ENCODE measurements at regions not wholly inside any gene's neighbourhood (a gene's known extent, or its start where the extent isn't known, plus 50 kb on each side); places are given as distances from the start of the nearest gene placed in this dataset.
"Not testable (repeated sequence)": the region's sequence is repeated elsewhere in the genome, so short reads cannot be mapped to it uniquely, and the experiment has no call there.

DNA sequence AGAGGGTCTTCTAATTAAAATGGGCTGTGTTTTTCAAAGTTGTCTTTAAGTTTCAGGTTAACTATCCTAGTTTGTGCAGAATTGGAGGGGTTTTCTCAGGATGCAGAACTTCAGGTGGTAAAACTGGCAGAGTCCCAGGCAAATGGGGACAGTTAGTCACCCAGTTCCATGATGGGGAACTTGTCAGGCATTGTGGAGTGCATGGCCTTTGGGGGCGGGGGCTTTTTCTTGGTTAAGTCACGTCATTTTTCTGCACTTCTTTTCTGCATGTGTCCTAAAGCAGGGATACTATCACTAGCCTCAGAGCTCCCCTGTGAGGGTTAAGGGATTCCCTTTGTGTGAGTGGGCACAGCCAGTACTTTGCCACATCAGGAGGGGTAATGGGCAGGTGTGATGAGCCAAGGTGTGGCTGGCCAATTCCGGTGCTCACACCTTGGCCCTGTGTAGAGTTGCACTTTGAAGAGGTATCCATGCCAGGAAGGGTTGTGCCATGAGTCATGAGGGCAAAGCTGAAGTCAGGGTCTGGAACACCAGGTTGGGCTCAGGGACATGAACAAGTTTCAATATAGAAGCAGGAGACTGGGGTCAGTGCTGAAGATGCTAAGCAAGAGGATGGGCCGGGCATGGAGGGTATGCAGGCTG, 126.0 kb upstream of the RREB1 start:
- no peak for DNase-seq (ENCODE audit: low read depth)

DNA sequence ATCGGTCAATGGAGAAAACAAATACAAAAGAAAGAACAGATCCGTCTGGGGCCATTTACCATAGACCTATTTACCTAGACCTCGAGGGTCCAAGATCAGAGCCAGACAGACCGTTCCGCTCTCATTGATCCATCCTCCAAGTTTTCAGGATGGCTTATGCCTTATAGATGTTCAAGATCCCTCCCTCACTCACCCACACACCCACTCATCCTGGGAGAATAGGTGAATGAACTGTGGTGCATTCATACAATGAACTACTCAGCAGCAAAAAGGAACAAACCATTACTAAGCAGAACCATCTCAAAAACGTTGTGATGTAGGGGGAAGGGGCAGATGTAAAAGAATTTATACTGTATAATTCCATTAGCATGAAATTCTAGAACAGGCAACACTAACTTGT, 125.1 kb upstream of the RREB1 start:
- no peak for DNase-seq (ENCODE audit: low read depth)

DNA sequence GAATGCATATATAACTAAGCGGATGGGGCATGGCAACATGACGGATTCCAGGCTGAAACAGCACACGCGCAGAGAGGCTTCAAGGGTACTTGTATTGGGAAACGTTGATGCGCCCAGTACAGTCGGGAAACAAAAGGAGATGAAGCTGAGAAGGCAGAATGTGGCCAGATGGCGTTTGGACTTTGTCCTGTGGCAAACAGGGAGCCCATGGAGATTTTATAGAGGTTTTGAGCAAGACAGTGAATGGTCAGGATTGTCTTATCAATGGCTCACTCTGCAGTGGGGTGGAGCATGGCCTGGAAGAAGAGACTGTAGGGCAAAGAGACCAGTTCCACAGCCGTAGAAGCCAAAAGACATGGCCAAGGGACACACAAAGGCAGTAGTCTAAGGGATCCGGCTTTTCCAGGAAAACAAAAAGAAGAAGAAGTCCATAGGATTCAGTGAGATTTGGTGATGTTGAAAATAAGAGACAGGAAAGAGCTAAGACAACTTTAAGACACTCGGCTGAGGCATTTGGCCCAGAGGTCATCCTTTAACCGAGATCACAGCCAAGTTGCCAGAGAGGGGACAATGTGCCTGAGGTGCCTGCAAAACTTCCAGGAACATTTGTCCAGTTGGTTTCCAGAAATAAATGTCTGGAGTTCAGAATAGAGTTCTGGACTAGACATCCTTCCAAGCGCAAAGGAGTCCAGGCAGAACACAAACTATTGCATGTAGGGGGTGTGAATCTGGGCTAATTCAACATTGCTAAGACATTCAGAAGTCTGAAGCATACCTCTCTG, 123.0 kb upstream of the RREB1 start:
- no peak for DNase-seq (ENCODE audit: low read depth)

GRCh38 chr6:6986344-6986743, 121.4 kb upstream of the RREB1 start:
- DNase-seq (ENCODE audit: low read depth) = no peak

DNA sequence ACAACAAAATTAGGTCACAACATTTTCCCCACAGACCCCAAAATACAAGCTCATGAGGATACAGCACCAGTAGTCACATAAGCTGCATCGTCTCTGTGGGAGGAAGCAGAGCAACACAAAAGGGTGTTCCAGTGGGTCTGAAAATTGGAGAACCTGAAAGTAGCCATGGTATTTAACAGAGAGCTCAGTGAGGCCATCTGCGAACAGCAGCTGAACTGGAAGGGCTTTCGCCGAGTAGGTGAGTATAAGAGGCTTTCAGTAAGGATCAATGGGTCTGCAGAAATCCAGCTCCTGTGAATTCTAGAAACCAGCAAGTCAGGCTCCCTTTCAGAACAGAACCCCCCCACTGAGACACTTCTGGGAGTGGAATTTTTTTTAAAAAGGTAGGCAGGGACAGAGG, 120.0 kb upstream of the RREB1 start:
- no peak for DNase-seq (ENCODE audit: low read depth)

GRCh38 chr6:6990059-6990458, 117.7 kb upstream of the RREB1 start:
- DNase-seq (ENCODE audit: low read depth) = not testable (repeated sequence)

DNA sequence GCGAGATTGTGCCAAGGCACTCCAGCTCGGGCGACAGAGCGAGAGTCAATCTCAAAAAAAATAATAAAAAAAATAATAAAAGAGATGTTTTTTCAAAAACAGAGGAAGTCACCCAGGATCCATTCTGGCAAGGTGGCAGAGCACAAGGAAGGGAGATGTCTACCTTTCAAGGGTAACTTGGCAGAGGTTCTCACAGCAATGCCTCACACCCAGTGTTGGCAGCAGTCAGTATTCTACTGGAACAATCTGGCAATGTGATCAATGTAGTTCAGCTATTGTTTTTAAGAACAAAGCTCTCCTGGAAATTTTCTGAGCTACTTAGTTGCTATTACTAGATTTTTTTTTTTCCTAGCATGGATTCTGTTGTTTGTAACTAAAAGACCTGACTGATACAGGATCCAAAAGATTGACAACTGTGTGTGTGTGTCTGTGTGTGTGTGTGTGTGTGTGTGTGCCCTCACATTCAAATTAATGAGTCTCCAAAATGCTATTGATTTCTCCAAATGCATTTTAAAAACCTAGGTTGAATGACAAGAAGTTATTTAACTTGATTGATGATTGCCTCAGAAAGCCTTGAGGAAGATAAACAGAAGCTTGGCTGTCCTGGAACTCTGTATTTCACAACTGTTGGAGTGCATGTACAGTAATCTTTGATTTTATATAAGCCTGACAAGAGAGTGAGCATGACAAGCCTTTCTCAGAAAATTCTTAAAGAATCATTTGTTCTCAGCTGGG, 114.1 kb upstream of the RREB1 start:
- DNase-seq (ENCODE audit: low read depth) = no peak

DNA sequence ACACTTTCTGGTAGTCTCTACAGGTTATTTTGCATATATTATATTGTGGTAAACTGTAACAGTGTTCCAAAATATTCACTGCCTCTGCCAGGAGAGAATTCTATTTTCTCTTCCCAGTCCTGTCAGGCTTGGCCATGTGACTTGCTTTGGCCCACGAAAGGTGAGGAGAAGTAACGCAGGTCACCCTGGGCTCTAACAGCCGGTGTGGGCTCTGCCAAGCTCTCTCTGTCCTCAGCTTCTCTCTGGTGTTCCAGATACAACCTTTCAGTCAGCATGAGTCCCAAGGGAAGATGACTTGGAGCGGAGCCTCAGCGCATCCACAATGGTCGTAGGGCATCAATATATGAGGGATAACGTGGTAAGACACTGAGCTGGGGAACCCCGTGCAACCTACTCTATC, 113.0 kb upstream of the RREB1 start:
- DNase-seq (ENCODE audit: low read depth) = no peak

DNA sequence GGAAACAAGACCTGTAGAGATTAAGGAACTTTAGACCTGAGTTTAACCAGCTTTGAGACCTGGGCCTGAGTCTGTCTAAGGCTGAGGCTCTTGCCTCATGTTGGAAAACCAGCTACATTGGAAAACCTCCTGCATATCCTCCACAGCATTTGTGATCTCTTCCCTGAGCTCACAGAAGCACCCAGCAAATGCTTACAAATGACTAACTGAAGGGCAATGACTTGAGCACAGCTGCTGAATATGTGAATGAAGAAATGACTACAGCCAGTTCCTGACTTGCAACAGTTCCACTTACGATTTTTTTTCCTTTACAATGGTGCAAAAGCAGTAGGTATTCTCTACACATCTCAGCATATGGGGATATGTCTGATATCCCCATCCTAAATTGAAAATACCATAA, 112.4 kb upstream of the RREB1 start:
- DNase-seq (ENCODE audit: low read depth) = no peak

- no peak for DNase-seq (ENCODE audit: low read depth)
These were observed 111.6 kb upstream of the RREB1 start for GRCh38 chr6:6996124-6996523.

- DNase-seq (ENCODE audit: low read depth) = no peak
These were observed 110.2 kb upstream of the RREB1 start for GRCh38 chr6:6997263-6998193.

DNA sequence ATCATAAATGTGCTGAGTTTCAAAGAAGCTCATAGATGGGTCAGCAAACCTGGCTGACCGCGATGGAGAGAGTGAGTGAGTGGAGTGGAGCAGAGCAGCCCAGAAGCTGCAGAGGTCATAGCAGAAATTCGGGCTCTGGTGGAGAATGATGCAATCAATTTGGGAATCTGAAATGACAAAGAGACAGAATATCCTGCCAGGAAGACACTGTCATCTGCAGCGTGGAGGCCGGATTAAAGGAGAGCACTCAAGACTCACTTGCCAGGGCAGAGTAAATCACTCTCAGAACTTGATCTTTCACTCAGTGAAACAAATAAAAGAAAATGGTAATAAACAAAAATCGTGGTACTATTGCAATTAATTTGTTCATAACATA, 109.6 kb upstream of the RREB1 start:
- no peak for DNase-seq (ENCODE audit: low read depth)

- no peak for DNase-seq (ENCODE audit: low read depth)
These were observed 106.7 kb upstream of the RREB1 start for GRCh38 chr6:7000825-7001777.

- no peak for DNase-seq (ENCODE audit: low read depth)
These were observed 104.7 kb upstream of the RREB1 start for GRCh38 chr6:7003041-7003440.

GRCh38 chr6:7004581-7005297, 103.0 kb upstream of the RREB1 start:
- no peak for DNase-seq (ENCODE audit: low read depth)

DNA sequence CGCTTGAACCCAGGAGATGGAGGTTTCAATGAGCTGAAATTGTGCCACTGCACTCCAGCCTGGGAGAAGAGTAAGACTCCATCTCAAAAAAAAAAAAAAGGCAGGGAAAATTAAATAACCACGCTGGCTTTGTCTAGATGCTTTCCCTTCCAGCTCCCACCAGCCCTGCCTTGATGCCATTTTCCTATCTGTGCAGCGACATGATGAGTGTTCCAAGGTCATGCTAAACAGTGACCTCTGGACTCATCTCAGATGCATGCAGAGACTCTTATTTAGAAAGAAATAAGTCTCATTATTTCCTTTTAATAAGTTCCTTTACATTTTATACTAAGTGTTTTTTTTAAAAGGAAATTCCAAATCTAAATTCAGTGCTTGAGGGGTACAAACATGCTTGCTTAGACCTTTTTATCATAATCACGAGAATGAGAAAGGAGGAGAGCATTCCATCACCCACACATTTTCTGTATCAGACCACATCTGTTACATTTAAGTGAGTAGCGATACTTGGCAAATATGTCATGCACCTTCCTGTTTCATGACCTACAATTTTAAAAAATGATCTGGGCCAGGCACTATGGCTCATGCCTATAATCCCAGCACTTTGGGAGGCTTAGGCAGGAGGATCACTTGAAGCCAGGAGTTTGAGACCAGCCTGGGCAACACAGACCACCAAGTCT, 101.1 kb upstream of the RREB1 start:
- no peak for DNase-seq (ENCODE audit: low read depth)

DNA sequence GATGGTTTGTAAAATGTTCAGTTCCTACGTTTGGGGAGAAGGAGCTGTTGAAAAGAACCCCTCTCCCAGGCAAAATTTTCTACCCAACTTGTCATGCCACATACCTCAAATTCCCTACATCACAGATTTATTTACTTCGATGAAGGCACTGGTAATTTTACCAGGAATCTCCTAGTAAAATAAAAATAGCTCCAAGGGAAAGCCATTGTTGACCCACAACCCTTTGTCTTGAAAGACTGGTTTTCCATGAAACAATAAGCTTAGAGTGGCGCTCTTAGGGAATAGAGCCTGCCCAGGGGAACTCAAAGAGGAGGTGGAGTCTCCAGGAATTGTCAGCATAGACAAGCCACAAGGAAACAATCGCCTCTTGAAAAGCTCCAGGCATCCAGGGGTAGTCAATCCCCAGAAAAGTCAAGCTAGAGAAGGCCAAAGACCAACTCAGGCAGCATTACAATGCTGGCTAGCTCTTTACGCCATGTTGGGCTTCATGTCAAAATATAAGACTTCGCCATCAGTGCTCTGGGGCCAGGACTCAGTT, 99.2 kb upstream of the RREB1 start:
- no peak for DNase-seq (ENCODE audit: low read depth)

DNA sequence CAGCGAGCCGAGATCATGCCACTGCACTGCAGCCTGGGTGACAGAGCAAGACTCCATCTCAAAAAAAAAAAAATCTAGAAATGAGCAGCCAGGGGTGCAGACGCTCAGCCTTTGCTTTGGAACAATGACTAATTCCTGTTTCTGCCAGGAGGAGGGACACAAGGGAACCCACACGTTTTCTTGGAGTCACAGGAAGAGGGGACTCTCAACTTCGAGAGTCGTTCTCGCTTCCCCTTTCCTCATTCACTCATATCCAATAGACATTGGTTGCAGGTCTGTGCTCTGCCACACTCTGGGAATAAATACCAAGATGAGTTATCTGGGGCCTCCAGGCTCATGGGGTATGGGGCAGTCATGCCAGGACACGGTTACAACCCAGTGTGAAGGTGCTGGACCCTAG, 91.5 kb upstream of the RREB1 start:
- DNase-seq (ENCODE audit: low read depth) = no peak

GRCh38 chr6:7021301-7021700, 86.5 kb upstream of the RREB1 start:
- DNase-seq (ENCODE audit: low read depth) = no peak

Data from stimulated activated CD8-positive, alpha-beta memory T cell treated with anti-CD3 and anti-CD28 coated beads, Interleukin-4, amount 100 ng/mL, for 24 hours (primary cell).